ENCODE measurements at regions not wholly inside any gene's neighbourhood (a gene's known extent, or its start where the extent isn't known, plus 50 kb on each side); places are given as distances from the start of the nearest gene placed in this dataset.
"Not testable (repeated sequence)": the region's sequence is repeated elsewhere in the genome, so short reads cannot be mapped to it uniquely, and the experiment has no call there.

GRCh38 chr17:62147284-62147683, 82.2 kb upstream of the MED13 start:
- no peak for DNase-seq

- DNase-seq, result peak; percentile 86
These were observed 75.8 kb upstream of the MED13 start for GRCh38 chr17:62140836-62141235.

GRCh38 chr17:62140376-62140775, 75.3 kb upstream of the MED13 start:
- no peak for DNase-seq

- not testable (repeated sequence) for DNase-seq
These were observed 74.7 kb upstream of the MED13 start for GRCh38 chr17:62139690-62140354.

- DNase-seq, result no peak
These were observed 74.1 kb upstream of the MED13 start for GRCh38 chr17:62139141-62139540.

GRCh38 chr17:62138676-62139121, 73.6 kb upstream of the MED13 start:
- not testable (repeated sequence) for DNase-seq

- DNase-seq, result not testable (repeated sequence)
These were observed 72.9 kb upstream of the MED13 start for GRCh38 chr17:62137734-62138624.

- not testable (repeated sequence) for DNase-seq
These were observed 72.1 kb upstream of the MED13 start for GRCh38 chr17:62137013-62137733.

GRCh38 chr17:62135742-62136141, 70.7 kb upstream of the MED13 start:
- DNase-seq, result no peak

GRCh38 chr17:62135096-62135495, 70.0 kb upstream of the MED13 start:
- DNase-seq, result not testable (repeated sequence)

- DNase-seq, result no peak
These were observed 69.3 kb upstream of the MED13 start for GRCh38 chr17:62134397-62134796.

- not testable (repeated sequence) for DNase-seq
These were observed 66.2 kb upstream of the MED13 start for GRCh38 chr17:62131271-62131670.

- no peak for DNase-seq
These were observed 65.7 kb upstream of the MED13 start for GRCh38 chr17:62130739-62131138.

GRCh38 chr17:62126292-62126691, 61.2 kb upstream of the MED13 start:
- no peak for DNase-seq

- DNase-seq, result no peak
These were observed 60.2 kb upstream of the MED13 start for GRCh38 chr17:62125307-62125706.

GRCh38 chr17:62121025-62121730, 56.1 kb upstream of the MED13 start:
- peak; percentile 18 for DNase-seq

GRCh38 chr17:62119373-62119772, 54.3 kb upstream of the MED13 start:
- no peak for DNase-seq
